Glomerular visceral epithelial cell (primary cell): ENCODE measurements at regions not wholly inside any gene's neighbourhood (a gene's known extent, or its start where the extent isn't known, plus 50 kb on each side); places are given as distances from the start of the nearest gene placed in this dataset.
"Not testable (repeated sequence)": the region's sequence is repeated elsewhere in the genome, so short reads cannot be mapped to it uniquely, and the experiment has no call there.

Source experiments
- DNase-seq: peaks from one replicate; pipeline ENCODE4 v3.0.0-alpha.2; 2016; ENCODE audit errors: extremely low spot score

GRCh38 chr2:239819091-239819973 lies 205.8 kb downstream of the NDUFA10 start:
- DNase-seq, result no peak

- DNase-seq, result no peak
These were observed 206.6 kb downstream of the NDUFA10 start for GRCh38 chr2:239818531-239819011.

DNA sequence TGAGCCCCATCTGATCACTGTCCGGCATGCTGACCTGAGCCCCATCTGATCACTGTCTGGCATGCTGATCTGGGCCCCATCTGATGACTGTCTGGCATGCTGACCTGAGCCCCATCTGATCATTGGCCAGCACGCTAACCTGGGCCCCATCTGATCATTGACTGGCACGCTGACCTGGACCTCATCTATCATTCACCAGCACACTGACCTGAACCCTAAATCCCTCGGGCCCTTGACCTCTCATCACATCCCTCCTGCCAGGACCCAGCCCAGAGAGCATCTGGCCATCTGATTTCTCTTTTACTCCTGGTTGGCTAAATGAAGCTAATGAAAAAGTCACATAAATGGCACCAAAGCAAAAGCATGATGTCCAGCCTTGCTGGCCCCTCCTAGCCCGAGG lies 207.1 kb downstream of the NDUFA10 start:
- no peak for DNase-seq

DNA sequence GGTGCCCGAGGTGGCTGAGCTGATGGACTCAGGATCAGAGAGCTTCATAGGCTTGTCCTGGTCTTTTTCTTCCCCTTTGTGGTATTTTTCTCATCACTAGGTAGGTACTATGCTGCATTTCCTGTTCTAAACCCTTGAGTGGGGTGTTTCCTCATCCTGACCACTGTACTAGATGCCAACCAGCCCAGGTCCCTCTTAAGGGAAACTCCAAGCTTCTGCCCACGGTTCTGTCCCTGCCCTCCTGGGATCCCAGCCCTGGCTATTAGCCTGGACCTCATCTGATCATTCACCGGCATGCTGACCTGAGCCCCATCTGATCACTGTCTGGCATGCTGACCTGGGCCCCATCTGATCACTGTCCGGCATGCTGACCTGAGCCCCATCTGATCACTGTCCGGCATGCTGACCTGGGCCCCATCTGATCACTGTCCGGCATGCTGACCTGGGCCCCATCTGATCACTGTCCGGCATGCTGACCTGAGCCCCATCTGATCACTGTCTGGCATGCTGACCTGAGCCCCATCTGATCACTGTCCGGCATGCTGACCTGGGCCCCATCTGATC lies 207.6 kb downstream of the NDUFA10 start:
- DNase-seq, result not testable (repeated sequence)

GRCh38 chr2:239816576-239817467 lies 208.3 kb downstream of the NDUFA10 start:
- DNase-seq, result no peak

- DNase-seq, result no peak
These were observed 209.5 kb downstream of the NDUFA10 start for GRCh38 chr2:239815671-239816070.

DNA sequence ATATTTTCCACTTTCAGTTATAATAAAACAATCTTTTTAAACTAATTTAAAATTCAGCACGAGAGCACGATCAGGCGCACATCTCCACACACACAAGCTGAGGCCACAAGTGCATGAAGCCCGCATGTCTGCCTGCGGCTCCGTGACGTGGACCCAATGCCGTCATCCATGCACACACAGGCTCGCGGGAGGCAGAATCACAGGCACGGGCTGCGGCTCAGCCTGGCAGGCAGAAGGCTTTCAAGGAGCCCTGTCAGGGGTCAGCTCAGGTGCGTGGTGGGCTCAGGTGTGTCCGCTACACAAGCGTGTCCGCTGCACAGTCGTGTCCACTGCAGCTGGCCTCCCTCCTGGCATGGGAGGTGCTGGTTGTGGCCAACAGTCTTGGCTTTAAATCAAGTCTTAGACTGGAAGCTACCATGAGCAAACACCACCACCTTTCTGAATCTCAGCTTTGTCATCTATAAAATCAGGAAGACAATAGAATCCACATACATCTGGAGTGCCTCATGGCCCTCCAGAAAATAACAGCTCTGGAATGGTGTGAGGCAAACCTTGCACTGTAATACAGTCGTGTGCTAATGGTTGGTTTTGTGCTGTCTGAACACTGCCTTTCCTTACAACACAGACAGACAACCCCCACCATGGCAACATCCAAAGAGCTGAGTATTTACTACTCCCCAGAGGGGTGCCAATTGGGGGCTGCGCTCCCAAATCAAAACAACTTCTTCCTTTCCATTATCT lies 210.1 kb downstream of the NDUFA10 start:
- no peak for DNase-seq

DNA sequence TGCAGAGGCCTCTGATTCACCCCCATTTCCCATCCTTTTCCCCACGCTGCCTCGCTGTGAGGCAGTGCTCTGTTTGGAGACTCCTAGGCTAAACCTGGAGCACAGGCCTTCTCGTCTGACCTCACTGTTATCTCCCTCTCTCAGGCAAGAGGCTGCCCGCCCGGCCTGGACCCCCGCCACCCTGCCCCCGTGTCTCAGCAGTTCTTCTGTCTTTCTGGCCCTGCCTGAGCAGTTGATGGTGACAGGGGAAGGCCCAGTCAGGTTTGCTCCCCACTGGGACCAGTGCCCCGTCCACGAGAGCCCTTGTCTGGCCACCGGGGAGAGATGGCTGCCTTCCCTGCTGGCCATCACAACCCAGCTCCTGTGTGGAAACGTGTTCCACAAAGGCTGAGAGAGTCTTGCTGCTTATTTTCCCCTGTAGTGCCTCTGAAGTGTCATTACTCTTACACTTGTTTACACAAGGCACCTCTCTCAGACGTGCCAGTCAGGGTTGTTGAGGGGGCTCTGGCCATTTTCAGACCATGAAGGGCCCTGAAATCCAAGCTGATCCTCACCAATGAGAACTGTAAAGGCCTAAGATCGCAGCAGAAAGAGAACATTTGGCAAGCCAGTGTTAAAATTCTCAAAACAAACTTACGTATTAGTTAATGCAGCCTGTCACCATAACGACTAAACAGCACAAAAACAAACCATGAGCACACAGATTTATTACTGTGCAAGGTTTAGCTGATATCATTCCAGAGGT lies 210.9 kb downstream of the NDUFA10 start:
- DNase-seq, result no peak

GRCh38 chr2:239813261-239814115 lies 211.7 kb downstream of the NDUFA10 start:
- DNase-seq, result no peak

GRCh38 chr2:239811806-239812560 lies 213.2 kb downstream of the NDUFA10 start:
- DNase-seq, result no peak

DNA sequence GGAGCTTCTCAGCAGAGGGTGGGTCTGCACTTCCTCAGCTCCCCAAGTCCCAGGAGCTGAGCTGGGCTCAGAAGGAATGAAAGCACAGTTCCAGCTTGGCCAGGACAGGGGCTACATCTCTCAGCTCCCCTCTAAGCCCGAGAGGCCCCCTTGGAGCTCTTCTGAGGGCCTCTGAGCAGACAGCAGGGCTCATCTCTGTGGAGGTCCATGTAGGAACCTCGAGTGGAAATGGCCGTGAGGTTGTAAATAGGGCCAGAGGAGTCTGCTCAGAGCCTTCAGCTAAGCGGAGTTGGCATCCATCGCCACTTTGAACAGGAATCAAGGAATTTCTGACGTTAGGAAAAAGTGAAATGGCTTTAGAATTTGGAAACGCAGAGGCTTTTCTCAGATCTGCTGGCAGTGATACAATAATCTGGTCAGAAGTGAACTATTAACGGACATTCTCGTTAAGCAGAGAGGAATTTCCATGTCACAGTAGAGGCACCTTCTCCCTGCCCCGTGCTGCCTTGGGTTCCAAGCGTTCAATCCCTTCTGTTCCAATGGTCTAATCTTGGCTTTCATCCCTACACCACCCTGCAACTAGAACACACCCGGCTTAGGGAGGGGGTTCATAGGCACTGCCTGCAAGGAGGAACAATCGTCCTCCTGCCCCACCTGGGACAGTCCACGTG lies 213.9 kb downstream of the NDUFA10 start:
- no peak for DNase-seq

DNA sequence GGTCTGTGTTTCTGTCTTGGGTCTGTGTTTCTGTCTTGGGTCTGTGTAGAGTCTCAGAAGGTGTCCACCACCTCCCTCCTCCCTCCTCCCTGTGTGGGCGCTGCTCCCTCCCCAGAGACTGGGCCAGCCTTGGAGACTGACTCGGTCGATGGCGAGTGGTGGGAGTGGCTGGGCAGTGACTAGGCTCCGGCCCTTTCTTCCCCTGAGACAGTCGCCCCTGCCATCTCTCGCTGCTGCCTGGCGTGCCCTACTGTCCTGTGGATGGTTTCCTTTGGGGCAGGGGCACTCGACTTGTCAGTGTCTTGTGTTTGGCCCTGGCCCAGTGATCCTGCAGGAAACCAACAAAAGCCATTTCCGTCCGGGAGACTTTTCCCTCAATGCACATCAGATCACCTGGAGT lies 215.8 kb downstream of the NDUFA10 start:
- no peak for DNase-seq

DNA sequence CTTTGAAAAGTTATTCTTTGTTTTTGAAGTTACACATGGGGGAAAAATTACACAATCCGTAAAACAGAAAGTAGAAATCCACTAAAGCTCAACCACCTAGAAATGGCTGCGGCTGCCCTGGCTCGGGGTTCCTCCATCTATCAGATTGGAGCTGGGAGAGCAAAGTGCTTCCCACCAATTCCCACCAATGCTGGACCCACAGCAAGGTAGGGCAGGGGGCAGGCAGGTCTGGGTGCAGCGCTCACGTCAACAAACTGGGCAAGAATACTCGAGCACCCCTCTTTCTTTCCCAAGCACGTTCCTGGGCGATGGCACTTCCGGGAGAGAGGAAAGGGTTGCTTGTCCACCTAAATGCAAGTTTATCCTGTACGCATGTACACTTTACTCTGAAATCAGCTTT lies 217.6 kb downstream of the NDUFA10 start:
- no peak for DNase-seq

- DNase-seq, result no peak
These were observed 218.2 kb downstream of the NDUFA10 start for GRCh38 chr2:239806758-239807434.

DNA sequence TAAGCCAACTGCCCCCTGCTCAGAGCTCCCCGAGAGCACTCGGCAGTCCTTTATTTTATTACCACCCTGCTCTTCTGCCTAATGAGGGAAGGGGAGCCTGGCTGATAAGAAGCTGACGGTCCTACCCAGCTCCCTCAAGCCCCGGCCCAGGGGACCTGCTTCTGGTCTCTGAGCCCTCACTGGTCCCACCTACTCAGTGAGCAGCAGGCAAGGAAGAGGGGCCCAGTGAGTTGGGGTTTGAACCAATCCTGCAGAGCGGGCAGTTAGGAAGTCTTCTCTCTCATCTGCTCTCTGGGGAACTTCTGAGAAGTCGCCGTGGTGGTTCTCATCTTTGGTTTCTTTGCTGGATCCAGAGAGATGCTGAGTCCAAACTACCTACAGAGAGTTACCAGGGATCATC lies 218.9 kb downstream of the NDUFA10 start:
- DNase-seq, result no peak

GRCh38 chr2:239805414-239805813 lies 219.7 kb downstream of the NDUFA10 start:
- no peak for DNase-seq

- DNase-seq, result no peak
These were observed 220.2 kb downstream of the NDUFA10 start for GRCh38 chr2:239805043-239805329.
